ENCODE measurements at regions not wholly inside any gene's neighbourhood (a gene's known extent, or its start where the extent isn't known, plus 50 kb on each side); places are given as distances from the start of the nearest gene placed in this dataset.

GRCh38 chr9:27870404-27870803 is 297.1 kb upstream of the C9orf72 start:
- Histone ChIP-seq H4K20me1 (replicated peaks; ENCODE audit: control insufficient read depth, extremely low read depth, insufficient read depth, low read length) (no peaks in the 10 kb centered on the region), H3K9me3 (replicated peaks; ENCODE audit: control insufficient read depth, insufficient read depth, low read length) (no peaks in the 10 kb centered on the region), H3K9me1 (replicated peaks; ENCODE audit: control insufficient read depth, extremely low read depth, insufficient read depth, low read length) (no peaks in the 10 kb centered on the region), H2AFZ (ENCODE audit: low read depth, low read length) (no peak overlapping the region), H3K79me2 (ENCODE audit: control insufficient read depth, insufficient read depth, low read length) (no peaks in the 10 kb centered on the region), H3K27ac (ENCODE audit: insufficient read depth, low read depth, low read length) (no peak overlapping the region), H3K27me3 (ENCODE audit: control insufficient read depth in 2 of 2, insufficient read depth in 2 of 2, low read length in 2 of 2) (no peaks in the 10 kb centered on the region), H3K4me1 (ENCODE audit: control insufficient read depth, extremely low read depth, insufficient read depth, low read length) (no peaks in the 10 kb centered on the region), H3K36me3 (ENCODE audit: control insufficient read depth in 2 of 2, extremely low read depth in 1 of 2, insufficient read depth in 2 of 2, low read length in 2 of 2) (no peaks in the 10 kb centered on the region), H3K4me3 (replicated peaks in 1 of 3; ENCODE audit: insufficient read depth in 1 of 3, low read depth in 1 of 3, low read length in 3 of 3) (no peak overlapping the region), H3K4me2 (ENCODE audit: insufficient read depth, low read length) (no peak overlapping the region), H3K9ac (replicated peaks; ENCODE audit: extremely low read depth, insufficient read depth, low read length) (no peak overlapping the region)
- intact Hi-C loops (cut with micrococcal nuclease): no loop called here
- no peak for FAIRE-seq
- ChIA-PET POLR2A (no interaction called here), CTCF (no interaction called here)
- BruUV-seq (replicated peaks): no TSS peak
- no peak for DNase-seq (ENCODE audit: low read depth, low spot score)
- TF ChIP-seq FOS (IDR thresholded peaks at IDR 0.05; ENCODE audit: borderline replicate concordance, insufficient read depth, low read length) (no peak), MYC (IDR thresholded peaks at IDR 0.05; ENCODE audit: low read depth, low read length) (no peak), EZH2 (IDR thresholded peaks at IDR 0.05; ENCODE audit: borderline replicate concordance, low read depth, low read length, severe bottlenecking) (no peak), MAX (IDR thresholded peaks at IDR 0.05; ENCODE audit: insufficient read depth, insufficient read length) (no peak), CTCF (IDR thresholded peaks at IDR 0.05; ENCODE audit: extremely low read depth in 1 of 2, insufficient read depth in 1 of 2, low read depth in 1 of 2, low read length in 2 of 2) (no peak), POLR2AphosphoS5 (IDR thresholded peaks at IDR 0.05; ENCODE audit: insufficient read depth, low read depth, low read length) (no peak), GATA2 (IDR thresholded peaks at IDR 0.05; ENCODE audit: insufficient read depth, insufficient read length, low read depth, low read length) (no peak), JUN (IDR thresholded peaks at IDR 0.05; ENCODE audit: borderline replicate concordance, insufficient read depth, insufficient read length, low read depth) (no peak), POLR2A (IDR thresholded peaks at IDR 0.05; ENCODE audit: low read depth, low read length) (no peak)
- dilution Hi-C loops (cut with MboI; ENCODE audit: extremely low pct_ligation_motif_present, low sequenced_read_pairs): no loop called here
